ENCODE measurements at regions not wholly inside any gene's neighbourhood (a gene's known extent, or its start where the extent isn't known, plus 50 kb on each side); places are given as distances from the start of the nearest gene placed in this dataset.

DNA sequence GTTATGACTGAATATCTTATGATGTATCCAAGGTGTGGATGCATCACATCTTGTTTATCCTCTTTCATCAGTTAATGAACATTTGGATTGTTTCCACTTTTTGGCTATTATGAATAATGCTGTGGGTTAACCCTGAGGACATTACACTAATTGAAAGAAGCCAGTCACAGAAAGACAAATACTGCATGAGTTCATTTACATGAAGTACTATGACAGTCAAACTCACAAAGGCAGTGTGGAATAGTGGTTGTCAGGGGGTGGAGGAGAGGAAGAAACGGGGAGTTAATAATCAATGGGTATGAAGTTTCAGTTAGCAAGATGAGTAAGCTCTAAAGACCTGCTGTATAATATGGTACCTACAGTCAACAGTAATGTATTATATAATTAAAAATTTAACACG, 409.4 kb upstream of the CTNND2 start:
- TF ChIP-seq POLR2A (IDR thresholded peaks at IDR 0.05; ENCODE audit: low read length), result no peak
- TF ChIP-seq GATA1 (IDR thresholded peaks at IDR 0.05; ENCODE audit: low read depth, low read length), result no peak
